ENCODE measurements at regions not wholly inside any gene's neighbourhood (a gene's known extent, or its start where the extent isn't known, plus 50 kb on each side); places are given as distances from the start of the nearest gene placed in this dataset.
"Not testable (repeated sequence)": the region's sequence is repeated elsewhere in the genome, so short reads cannot be mapped to it uniquely, and the experiment has no call there.

DNA sequence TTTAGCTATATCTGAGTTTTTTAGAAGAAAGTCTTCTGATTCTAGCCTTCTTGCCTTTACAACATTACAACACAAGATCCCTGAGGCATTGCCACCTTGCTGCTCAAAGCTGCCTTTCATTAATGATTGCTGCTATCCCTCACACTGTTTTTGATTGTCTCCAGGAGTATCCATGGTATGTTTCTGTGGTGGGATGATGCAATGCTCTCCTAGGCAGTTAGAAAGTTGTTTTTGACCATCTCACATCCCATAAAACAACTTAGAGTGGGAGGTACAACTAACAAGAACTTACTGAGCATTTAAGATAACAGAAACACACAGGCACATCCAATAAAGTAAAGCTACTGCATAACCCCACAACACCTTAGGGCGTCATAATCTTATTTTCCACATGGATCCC lies 1156.0 kb upstream of the LRRTM3 start:
- no peak for DNase-seq

DNA sequence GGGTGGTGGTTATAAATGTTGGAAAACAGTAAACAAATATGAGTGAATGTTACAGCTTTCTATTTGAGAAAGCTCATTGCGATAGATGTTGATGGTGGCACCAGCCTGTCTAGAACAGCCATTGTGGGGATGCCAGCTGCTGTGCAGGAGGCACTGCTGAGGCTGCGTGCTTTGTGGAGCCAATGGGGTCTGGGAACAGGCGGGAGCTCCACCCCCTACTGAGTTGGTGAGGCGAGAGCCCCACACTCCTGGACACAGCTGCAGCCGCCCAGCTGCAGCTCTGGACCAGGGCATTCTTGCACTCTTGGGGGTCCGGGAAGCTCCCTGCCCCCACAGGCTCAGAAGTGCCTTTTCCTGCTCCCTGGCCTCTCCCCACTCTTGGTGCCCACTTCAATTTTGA lies 1147.1 kb upstream of the LRRTM3 start:
- no peak for DNase-seq

DNA sequence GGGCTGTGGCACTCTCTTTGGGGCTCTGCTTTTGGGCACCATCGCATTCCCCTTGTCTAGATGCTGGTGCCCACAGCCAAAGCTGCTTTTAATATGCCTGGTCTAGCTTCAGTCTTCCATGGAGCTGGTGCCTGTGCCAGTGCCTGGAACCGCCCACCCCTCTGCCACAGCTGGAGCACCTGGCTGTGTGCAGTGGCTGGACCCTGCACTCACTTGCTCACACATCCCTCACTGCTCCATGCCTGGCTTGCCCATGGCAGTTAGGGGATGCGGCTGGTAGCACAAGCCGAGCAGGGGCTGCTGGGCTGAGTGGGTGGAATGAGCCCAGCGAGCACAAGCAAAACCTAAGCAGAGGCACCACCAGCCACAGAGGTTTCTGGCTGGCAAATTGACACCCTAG lies 1145.9 kb upstream of the LRRTM3 start:
- no peak for DNase-seq

DNA sequence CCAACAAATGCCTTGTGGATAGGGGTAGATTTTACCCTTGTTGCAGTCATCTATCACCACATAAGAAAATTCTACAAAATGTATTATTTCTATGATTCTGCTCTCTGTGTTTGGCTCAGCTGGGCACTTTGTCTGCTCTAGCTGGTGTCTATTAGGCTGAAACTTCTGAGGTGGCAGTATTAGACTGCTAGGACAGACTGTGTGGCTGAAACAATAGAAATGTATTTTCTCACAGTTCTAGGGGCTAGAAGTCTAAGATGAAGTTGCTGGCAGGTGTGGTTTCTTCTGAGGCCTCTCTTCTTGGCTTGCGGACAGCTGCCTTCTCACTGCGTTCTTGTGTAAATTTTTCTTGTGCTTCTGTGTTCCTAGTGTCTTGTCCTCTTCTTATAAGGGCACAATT lies 1139.6 kb upstream of the LRRTM3 start:
- DNase-seq: no peak

DNA sequence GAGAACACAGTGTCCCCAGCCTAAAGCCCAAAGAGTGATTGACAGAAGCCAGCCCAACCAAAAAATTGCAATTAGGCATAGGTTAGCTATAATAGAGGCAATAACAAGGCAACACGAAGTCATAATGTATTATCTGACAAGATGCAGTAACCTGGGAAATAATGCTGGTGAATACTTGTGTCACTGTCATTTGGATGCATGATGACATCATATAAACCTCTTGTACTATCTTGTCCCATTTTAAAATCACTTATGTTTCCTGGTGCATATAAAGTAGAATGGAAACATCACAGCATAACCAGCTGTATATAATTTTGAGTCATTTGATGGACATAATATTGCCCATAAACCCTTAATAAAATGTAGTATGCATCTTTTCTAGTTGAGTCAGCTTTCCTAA lies 1138.3 kb upstream of the LRRTM3 start:
- no peak for DNase-seq

DNA sequence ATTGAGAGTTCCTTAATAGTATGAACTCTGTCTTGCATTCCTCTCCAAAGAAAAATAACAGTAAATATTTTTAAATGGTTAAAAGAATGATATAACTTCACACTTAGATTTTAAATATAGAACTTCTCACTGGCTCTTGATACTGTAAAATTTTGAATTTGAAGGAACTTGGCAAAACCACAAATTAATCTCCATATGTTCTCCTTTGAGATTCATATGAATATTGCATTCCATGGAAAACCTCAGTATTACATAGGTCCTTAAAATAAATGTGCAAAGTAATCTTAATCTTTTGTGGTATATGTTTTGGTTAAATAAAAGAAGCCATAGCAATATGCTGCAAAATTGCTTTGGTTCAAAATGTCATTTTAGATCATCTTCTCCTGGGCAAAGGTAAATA lies 1137.6 kb upstream of the LRRTM3 start:
- DNase-seq: no peak

DNA sequence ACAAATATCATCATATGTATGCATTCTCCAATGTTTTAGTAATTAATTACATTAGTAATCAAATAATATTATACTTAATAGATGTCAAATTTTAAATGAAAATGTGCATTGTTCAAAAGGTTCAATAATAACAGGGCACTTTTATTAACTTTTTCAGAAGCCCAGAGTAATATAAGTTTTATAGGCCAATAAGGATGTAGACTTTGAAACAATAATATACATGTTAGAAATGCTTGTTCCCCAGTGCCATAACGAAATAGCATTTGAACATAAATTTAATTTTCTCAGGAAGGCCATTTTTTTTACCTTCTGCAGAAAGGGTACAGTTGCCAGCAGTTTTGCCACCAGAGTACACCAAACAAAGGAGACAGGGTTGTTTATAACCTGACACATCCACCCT lies 1133.9 kb upstream of the LRRTM3 start:
- no peak for DNase-seq

DNA sequence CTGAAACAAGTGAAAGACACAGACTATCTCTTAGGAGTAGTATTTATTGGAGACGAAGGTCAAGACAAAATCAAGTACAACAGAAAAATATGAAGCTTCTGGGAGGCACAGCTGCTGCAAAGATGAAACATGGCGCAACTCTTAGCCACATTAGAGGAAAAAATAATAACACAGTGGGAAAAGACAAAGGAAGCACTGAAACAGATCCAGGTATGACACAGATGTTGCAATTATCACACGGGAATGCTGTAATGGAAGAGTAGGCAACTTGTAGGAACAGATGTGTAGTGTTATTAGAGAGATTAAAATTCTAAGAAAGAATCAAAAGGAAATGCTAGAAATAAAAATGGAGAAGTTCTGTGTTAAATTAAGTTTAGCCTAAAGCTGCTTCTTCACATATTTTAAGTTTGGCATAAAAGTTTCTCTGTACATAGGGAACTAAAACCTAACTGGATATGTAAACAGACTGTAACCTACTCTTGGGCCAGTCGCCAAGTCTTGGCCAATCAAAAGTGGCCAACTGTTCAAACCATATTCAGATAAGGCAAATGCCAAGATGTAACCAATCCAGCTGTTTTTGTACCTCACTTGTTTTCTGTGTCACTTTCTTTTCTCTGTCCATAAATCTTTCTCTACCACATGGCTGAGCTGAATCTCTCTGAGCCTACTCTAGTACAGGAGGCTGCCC lies 1132.0 kb upstream of the LRRTM3 start:
- DNase-seq: no peak

DNA sequence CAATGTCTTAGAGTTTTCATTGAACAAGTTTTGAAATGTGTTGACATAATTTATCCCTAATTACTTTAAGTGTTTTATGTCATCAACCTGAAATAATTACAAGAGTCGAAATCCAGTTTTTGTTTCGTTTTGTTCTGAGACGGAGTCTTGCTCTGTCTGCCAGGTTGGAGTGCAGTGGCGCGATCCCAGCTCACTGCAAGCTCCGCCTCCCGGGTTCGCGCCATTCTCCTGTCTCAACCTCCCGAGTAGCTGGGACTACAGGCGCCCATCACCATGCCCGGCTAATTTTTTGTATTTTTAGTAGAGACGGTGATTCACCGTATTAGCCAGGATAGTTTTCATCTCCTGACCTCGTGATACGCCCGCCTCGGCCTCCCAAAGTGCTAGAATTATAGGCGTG lies 1131.0 kb upstream of the LRRTM3 start:
- DNase-seq: not testable (repeated sequence)

DNA sequence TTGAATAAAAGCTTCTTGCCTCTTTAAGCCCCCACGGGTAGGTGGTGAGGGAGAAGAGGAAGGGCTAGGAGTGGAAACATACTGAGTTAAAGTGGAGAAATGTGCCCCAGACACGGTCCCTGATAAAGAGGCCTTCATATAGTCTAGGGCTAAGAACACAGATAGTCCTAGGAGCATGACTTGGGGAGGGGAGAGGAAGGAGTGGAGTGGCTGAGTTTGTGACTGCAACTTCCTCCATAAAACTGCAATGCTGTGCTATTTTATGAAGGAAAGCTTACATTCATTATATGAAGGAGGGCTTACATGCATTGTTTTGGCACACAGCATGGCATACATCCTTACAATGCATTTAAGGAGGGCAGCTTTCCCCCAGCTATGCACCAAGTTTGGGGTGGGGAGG lies 1129.4 kb upstream of the LRRTM3 start:
- DNase-seq: no peak

DNA sequence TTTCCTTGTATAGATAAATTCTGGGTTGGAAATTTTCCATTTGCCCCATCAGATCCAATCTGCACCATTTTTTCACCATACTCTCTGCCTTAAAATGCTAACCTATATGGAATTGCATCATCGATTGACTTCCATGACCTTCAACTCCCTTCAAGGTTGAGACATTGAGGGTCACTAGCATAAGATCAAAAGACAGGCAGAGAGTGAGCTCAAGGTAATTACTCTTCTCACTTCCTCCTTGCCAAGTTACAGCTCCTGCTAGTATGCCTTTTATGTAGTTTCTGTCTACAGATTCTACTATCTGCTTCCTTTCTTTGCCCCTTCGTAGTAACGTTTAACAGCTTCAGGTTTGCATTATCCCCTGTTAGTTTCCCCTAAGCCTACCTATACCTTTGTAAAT lies 1127.7 kb upstream of the LRRTM3 start:
- no peak for DNase-seq

DNA sequence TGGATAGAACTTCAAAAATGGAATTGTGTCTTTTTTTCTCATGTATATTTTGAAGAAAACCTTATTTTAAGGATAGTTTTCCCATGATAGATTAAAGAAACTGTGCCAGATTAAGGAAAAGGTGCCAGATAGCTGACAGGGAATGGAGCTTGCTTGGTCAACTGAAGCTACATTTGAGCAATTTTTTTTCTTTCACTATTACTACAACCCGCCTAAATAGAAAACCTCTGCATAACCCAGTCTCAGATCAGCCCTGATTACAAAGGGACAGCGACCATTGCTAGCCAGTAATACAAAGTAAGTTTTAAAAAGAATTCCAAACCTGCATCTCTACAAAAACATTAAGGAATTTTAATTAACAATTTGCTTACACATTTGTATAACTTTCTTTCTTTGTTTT lies 1123.4 kb upstream of the LRRTM3 start:
- no peak for DNase-seq

DNA sequence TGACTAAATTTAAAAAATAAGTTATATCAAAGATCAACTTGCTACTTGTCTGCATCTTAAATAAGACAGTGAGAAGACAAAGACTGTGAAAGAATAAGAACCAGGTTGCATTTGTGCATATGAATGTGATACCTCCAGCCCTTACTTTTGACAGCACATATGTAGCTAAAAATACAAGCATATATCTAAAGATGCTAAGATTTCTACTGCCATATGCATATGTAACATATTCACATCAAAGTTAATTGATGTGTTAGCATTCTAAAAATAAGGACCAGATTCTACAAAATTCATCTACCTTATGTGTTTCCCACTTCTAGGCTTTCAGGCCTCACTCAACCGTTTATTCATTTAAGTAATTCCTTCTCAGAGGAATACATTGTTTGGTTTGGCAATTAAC lies 1120.3 kb upstream of the LRRTM3 start:
- DNase-seq: no peak

DNA sequence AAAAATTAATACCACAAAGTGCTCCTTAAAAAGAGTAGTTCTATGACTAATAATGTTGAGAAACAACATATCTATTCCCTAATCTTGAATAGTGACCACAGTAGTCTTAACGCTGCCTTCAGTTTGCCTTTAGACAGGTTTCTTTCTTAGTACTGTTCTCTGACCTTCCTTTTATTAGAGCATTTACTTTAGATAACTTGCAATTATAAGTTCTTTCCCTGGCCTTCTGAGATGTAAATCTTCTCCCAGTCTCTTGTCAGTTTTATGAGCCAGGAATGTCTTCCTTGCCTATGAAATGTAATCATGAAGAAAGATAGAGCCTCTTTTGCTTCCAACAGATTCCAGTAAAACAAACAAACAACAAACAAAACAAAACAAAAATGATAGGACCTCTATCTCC lies 1119.8 kb upstream of the LRRTM3 start:
- no peak for DNase-seq

DNA sequence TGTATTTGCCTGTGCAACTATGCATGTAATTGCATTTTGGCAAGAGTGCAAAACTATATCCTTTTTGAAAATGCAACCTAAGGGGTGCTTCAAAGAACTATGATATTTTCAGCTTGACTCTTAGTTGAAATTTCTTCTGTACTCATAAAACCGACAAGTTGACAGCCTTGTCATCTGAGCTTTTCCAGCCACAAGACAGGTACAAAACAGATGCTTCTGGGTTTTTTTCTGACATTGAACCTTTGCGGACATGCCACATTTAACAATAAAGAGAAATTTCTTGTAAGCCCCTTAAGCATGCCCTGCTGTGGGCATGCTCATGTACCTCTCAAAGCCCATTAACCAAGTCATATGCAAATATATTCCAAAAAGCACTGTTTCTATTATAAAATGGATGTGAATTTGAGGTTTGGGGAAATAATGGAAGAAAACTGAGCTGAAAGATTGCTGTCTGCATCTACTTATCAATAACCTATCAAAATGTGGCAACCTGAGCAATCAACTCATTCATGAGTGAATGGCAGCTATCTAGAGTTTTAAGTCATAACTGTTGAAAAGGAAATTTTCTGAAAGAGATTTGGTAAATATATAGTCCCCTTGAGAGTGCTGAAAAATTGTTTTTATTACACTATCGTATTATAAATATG lies 1117.0 kb upstream of the LRRTM3 start:
- DNase-seq: no peak

DNA sequence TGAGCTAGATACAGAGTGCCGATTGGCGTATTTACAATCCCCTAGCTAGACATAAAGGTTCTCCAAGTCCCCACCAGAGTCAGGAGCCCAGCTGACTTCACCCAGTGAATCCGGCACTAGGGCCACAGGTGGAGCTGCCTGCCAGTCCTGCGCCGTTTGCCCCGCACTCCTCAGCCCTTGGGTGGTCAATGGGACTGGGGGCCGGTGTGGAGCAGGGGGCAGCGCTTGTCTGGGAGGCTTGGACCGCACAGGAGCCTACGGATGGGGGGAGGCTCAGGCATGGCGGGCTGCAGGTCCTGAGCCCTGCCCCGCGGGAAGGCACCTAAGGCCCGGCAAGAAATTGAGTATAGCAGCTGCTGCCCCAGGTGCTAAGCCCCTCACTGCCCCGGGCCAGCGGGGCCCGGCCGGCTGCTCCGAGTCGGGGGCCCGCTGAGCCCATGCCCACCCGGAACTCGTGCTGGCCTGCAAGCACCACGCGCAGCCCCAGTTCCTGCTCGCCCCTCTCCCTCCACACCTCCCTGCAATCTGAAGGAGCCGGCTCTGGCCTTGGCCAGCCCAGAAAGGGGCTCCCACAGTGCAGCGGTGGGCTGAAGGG lies 1113.8 kb upstream of the LRRTM3 start:
- no peak for DNase-seq

DNA sequence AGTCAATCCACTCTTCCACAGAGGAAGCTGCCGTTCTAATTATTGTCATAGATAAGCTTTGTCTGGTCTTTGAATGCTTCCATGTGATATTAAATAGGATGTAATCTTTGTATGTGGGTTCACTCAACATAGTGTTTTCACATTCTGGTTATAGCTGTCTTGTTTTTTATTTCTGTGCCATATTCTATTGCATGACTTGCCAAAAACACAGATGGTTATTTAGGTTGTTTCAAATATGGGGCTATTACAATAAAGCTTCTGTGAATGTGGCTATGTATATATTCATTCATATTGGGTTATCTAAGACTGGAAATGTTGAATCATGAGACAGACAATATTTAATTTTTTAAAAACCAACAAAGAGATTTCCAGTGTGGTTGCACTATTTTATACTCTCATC lies 1109.3 kb upstream of the LRRTM3 start:
- DNase-seq: no peak

DNA sequence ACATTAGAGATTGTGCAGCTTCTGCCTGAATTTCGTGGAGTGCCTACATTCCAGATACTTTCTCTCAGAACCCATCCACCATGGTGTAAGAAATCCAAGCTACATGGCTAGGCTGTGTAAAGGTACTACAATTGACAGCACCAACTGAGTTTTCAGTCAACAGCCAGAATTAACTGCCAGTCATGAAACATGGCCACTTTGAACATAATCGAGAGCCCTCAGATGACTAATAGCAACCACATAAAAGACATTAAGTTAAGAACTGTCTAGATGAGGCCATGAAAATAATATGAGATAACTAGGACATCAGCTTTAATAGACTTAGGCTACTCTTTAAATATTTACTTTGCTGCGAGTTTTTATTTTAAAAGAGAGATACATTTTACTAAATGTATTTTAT lies 1106.8 kb upstream of the LRRTM3 start:
- no peak for DNase-seq

DNA sequence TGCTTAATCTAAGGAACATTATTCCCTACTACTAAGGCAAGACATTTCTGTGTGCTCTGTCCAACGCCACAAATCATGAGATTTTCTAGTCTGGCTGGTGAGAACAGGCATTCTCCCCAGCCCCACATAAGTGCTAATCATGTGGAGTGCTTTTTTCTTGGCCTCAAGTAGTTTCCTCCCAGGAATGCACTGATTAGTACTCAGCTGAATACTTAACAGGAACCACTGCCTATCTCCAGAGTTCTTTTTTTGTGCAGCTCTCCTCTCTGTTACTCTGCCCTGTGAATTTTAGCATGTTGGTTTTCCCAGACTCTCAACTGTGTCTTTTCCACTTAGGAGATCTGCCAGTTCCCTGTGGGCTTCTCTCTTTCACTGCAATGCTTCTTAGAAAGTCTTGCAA lies 1098.5 kb upstream of the LRRTM3 start:
- no peak for DNase-seq

DNA sequence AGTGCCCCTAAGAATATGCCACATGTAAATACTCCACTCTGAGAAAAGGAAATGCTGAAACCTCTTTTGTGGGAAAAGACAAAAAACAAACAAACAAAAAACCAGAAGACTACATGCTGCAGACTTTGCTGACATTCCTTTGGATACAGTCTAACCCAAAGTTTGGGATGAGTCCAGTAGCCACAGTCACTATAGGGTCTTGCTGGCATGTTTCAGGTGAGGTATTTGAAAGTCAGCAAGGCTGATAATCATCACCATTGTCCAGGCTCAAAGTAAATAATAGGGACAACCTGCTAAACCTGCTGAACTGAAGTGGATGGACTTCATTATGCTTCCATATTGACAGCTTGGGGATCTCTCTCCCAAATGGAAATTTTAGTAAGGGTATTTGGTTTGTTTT lies 1087.0 kb upstream of the LRRTM3 start:
- no peak for DNase-seq

DNA sequence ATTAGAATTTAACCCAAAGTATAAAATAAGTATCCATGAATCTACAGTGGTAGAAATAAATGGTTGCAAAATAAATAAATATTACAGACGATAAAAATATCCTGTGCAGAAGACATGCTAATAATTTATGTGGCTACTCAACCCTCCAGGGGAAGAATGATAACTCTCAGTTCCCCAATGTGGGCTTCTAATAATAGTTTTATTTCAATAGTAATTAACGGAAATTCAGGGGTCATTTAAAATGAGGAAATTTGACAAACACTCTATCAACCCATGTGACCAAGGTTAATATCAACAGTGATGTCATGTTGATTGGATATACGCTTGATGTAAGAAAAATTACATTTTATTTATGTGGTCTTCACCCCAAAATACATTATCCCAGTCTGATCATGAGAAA lies 1082.6 kb upstream of the LRRTM3 start:
- no peak for DNase-seq

DNA sequence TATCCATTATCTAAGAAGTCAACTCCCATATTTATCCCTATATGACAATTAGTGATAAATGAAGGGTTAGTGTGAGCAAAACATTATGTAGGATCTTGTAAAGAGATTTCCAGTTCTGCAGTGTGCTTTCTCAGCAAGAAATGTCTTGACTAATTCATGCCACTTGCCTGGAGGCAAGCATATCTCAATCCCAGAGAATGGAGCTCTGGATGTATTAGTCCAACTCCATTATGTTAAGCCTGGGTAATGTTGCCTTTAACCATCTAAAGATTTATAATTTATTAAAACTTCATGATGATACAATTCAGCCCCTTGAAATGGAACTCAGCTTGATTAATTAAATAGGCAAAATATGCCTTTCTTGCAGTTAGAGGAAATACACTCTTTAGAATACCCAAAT lies 1079.9 kb upstream of the LRRTM3 start:
- DNase-seq: no peak

DNA sequence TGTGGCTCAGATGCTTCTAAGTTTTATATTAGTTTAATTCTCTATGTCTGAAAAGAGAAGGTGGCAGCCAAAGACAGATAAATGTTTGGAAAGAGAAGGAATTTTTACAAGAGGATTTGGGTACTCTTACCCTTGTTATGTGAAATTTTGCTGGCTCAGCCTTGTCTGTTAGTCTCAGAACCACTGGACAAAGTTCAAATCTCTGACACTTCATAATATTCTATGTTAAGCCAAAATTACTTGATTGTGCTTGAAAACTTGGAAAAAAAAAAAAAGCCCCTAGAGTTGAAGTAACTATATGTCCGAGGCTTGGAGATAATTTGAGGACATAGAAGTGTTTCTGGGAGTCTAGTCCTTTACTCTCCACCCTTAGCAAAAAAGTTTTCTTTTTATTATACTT lies 1079.3 kb upstream of the LRRTM3 start:
- no peak for DNase-seq

DNA sequence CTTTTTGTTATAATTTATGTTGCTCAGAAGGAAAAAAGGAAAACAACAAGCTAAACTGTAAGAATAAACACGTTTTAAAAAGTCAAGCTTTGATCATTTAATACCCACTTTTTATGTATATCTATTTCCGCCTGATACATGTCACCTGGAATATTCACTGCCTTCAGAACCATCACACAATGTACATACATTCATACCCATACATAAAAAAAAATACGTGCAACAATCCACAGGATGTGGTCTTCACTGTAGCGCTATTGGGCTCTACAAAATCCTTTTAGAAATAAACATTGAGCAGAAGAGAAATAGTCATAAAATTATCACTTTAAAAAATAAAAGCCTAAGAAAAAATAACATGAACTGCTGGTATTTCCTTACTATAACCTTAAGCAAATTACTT lies 1078.9 kb upstream of the LRRTM3 start:
- DNase-seq: no peak

Measured in KG1 (cell line).